ENCODE measurements at regions not wholly inside any gene's neighbourhood (a gene's known extent, or its start where the extent isn't known, plus 50 kb on each side); places are given as distances from the start of the nearest gene placed in this dataset.

GRCh38 chr3:72003936-72004335 is 219.0 kb upstream of the PROK2 start:
- Histone ChIP-seq H3K36me3 (ENCODE audit: control insufficient read depth, insufficient read depth, low read length) (no peaks in the 10 kb centered on the region), H3K4me1 (ENCODE audit: control insufficient read depth, insufficient read depth, low read length) (no peaks in the 10 kb centered on the region), H3K9me3 (ENCODE audit: control insufficient read depth, insufficient read depth, low read length) (no peaks in the 10 kb centered on the region), H3K4me3 (ENCODE audit: low read length) (no peak overlapping the region), H3K27me3 (ENCODE audit: control insufficient read depth, insufficient read depth, low read length) (no peaks in the 10 kb centered on the region), H3K27ac (ENCODE audit: low read length) (no peak overlapping the region)
- Mint-ChIP-seq H3K36me3 (no peaks in the 10 kb centered on the region), H3K4me3 (no peak overlapping the region), H3K4me1 (no peaks in the 10 kb centered on the region), H3K27me3 (ENCODE audit: low read depth in 2 of 2) (peaks cover 5 to 46% of the 10 kb centered on the region in 2 donors), H3K27ac (no peak overlapping the region), H3K9me3 (no peaks in the 10 kb centered on the region)
- DNase-seq = no peak
- intact Hi-C loops (cut with micrococcal nuclease) = no loop called here
- ATAC-seq = no peak
- TF ChIP-seq CTCF (IDR thresholded peaks at IDR 0.05) = no peak
- 85% methylated on average over 2 of the region's 2 CpGs for WGBS (ENCODE audit: insufficient coverage)

GRCh38 chr3:72001758-72002157 is 216.8 kb upstream of the PROK2 start:
- no peak for TF ChIP-seq CTCF (IDR thresholded peaks at IDR 0.05)
- no peaks in the 10 kb centered on the region for H3K9me3 Mint-ChIP-seq

GRCh38 chr3:71998995-71999673 is 214.2 kb upstream of the PROK2 start:
- Mint-ChIP-seq H3K27ac (no peak overlapping the region), H3K36me3 (no peaks in the 10 kb centered on the region), H3K9me3 (no peaks in the 10 kb centered on the region), H3K27me3 (ENCODE audit: low read depth in 2 of 2) (peaks cover 9 to 31% of the 10 kb centered on the region in 2 donors), H3K4me1 (no peaks in the 10 kb centered on the region), H3K4me3 (no peak overlapping the region)
- H3K4me1 ChIP-seq (ENCODE audit: control insufficient read depth, insufficient read depth, low read length) = no peaks in the 10 kb centered on the region
- no peak for TF ChIP-seq CTCF (IDR thresholded peaks at IDR 0.05)
- intact Hi-C loops (cut with micrococcal nuclease) = no loop called here
- H3K27ac ChIP-seq (ENCODE audit: low read length) = no peak overlapping the region
- WGBS (ENCODE audit: insufficient coverage) = 82% methylated on average over 3 of the region's 3 CpGs
- H3K4me3 ChIP-seq (ENCODE audit: low read length) = no peak overlapping the region
- no peaks in the 10 kb centered on the region for H3K9me3 ChIP-seq (ENCODE audit: control insufficient read depth, insufficient read depth, low read length)
- ATAC-seq (no peak), DNase-seq (no peak)
- no peaks in the 10 kb centered on the region for H3K27me3 ChIP-seq (ENCODE audit: control insufficient read depth, insufficient read depth, low read length)
- no peaks in the 10 kb centered on the region for H3K36me3 ChIP-seq (ENCODE audit: control insufficient read depth, insufficient read depth, low read length)

More at GRCh38 chr3:72001758-72002157, 216.8 kb upstream of the PROK2 start:
- Mint-ChIP-seq H3K4me3 (no peak overlapping the region), H3K4me1 (no peaks in the 10 kb centered on the region), H3K27ac (no peak overlapping the region), H3K36me3 (no peaks in the 10 kb centered on the region), H3K27me3 (ENCODE audit: low read depth in 2 of 2) (peaks cover 5 to 40% of the 10 kb centered on the region in 2 donors)
- Histone ChIP-seq H3K9me3 (ENCODE audit: control insufficient read depth, insufficient read depth, low read length) (no peaks in the 10 kb centered on the region), H3K4me3 (ENCODE audit: low read length) (no peak overlapping the region), H3K36me3 (ENCODE audit: control insufficient read depth, insufficient read depth, low read length) (no peaks in the 10 kb centered on the region), H3K27me3 (ENCODE audit: control insufficient read depth, insufficient read depth, low read length) (no peaks in the 10 kb centered on the region), H3K27ac (ENCODE audit: low read length) (no peak overlapping the region), H3K4me1 (ENCODE audit: control insufficient read depth, insufficient read depth, low read length) (no peaks in the 10 kb centered on the region)
- ATAC-seq = no peak
- 85% methylated on average over 3 of the region's 3 CpGs for WGBS (ENCODE audit: insufficient coverage)
- no peak for DNase-seq
- intact Hi-C loops (cut with micrococcal nuclease) = no loop called here

GRCh38 chr3:71997066-71997653 is 212.2 kb upstream of the PROK2 start:
- no peaks in the 10 kb centered on the region for H3K9me3 ChIP-seq (ENCODE audit: control insufficient read depth, insufficient read depth, low read length)
- Mint-ChIP-seq H3K27ac (no peak overlapping the region), H3K9me3 (no peaks in the 10 kb centered on the region), H3K36me3 (no peaks in the 10 kb centered on the region), H3K4me1 (no peaks in the 10 kb centered on the region), H3K4me3 (no peak overlapping the region), H3K27me3 (ENCODE audit: low read depth in 2 of 2) (peaks cover 12% of the 10 kb centered on the region in 2 donors)
- no peaks in the 10 kb centered on the region for H3K4me1 ChIP-seq (ENCODE audit: control insufficient read depth, insufficient read depth, low read length)
- H3K36me3 ChIP-seq (ENCODE audit: control insufficient read depth, insufficient read depth, low read length) = no peaks in the 10 kb centered on the region
- H3K27ac ChIP-seq (ENCODE audit: low read length) = no peak overlapping the region
- ATAC-seq (no peak), DNase-seq (no peak)
- H3K27me3 ChIP-seq (ENCODE audit: control insufficient read depth, insufficient read depth, low read length) = no peaks in the 10 kb centered on the region
- H3K4me3 ChIP-seq (ENCODE audit: low read length) = no peak overlapping the region
- whole genome bisulfite sequencing (ENCODE audit: insufficient coverage) = 92% methylated on average over 4 of the region's 4 CpGs
- intact Hi-C loops (cut with micrococcal nuclease) = no loop called here
- no peak for TF ChIP-seq CTCF (IDR thresholded peaks at IDR 0.05)
